SK-N-SH treated with all-trans-retinoic acid at 6 μM for 48 hours (cell line): ENCODE measurements at regions not wholly inside any gene's neighbourhood (a gene's known extent, or its start where the extent isn't known, plus 50 kb on each side); places are given as distances from the start of the nearest gene placed in this dataset.

Experiments used
- ATAC-seq: fragments of 200-7000 bp; cut with Tn5 transposase; 3 replicates; pipeline ENCODE4 v1.9.1; 2020; ENCODE audit warnings: mild to moderate bottlenecking, moderate library complexity
- BACH2 ChIP-seq: fragments of 250-450 bp; sonication (Bioruptor Pico); IDR thresholded peaks from 2 replicates; pipeline ENCODE4 v1.9.0; 2021; ENCODE audit warnings: mild to moderate bottlenecking, borderline replicate concordance
- CSDC2 ChIP-seq: fragments of 250-450 bp; sonication (Bioruptor Pico); IDR thresholded peaks from 2 replicates; pipeline ENCODE4 v1.5.0; 2020; ENCODE audit warnings: mild to moderate bottlenecking, moderate library complexity
- ESRRG ChIP-seq: fragments of 250-450 bp; sonication (Bioruptor Pico); IDR thresholded peaks from 2 replicates; pipeline ENCODE4 v1.6.1; 2021; ENCODE audit warnings: mild to moderate bottlenecking
- GLIS3 ChIP-seq: fragments of 250-450 bp; sonication (Bioruptor Pico); IDR thresholded peaks from 2 replicates; pipeline ENCODE4 v1.5.0; 2020; ENCODE audit warnings: mild to moderate bottlenecking, moderate library complexity
- ISL1 ChIP-seq: fragments of 250-450 bp; sonication (Bioruptor Pico); IDR thresholded peaks from 2 replicates; pipeline ENCODE4 v2.1.2; 2022; ENCODE audit warnings: mild to moderate bottlenecking, moderate library complexity
- OSR1 ChIP-seq: fragments of 250-450 bp; sonication (Bioruptor Pico); IDR thresholded peaks from 2 replicates; pipeline ENCODE4 v1.8.0; 2022; ENCODE audit warnings: moderate library complexity, mild to moderate bottlenecking, inconsistent platforms
- PATZ1 ChIP-seq: fragments of 250-450 bp; sonication (Bioruptor Pico); IDR thresholded peaks from 2 replicates; pipeline ENCODE4 v1.8.0; 2020; ENCODE audit warnings: mild to moderate bottlenecking, moderate library complexity, borderline replicate concordance
- PPARA ChIP-seq: fragments of 250-450 bp; sonication (Bioruptor Pico); IDR thresholded peaks from 2 replicates; pipeline ENCODE4 v1.5.0; 2020; ENCODE audit warnings: mild to moderate bottlenecking, borderline replicate concordance
- RARB ChIP-seq: fragments of 250-450 bp; sonication (Bioruptor Pico); IDR thresholded peaks from 2 replicates; pipeline ENCODE4 v1.8.0; 2021; ENCODE audit warnings: mild to moderate bottlenecking, moderate library complexity
- SNAI2 ChIP-seq: fragments of 250-450 bp; sonication (Bioruptor Pico); IDR thresholded peaks from 2 replicates; pipeline ENCODE4 v1.5.0; 2020; ENCODE audit warnings: mild to moderate bottlenecking, moderate library complexity
- TCF4 ChIP-seq: fragments of 250-450 bp; sonication (Bioruptor Pico); IDR thresholded peaks from 2 replicates; pipeline ENCODE4 v1.8.0; 2021; ENCODE audit warnings: mild to moderate bottlenecking, moderate library complexity, borderline replicate concordance
- TOX ChIP-seq: fragments of 250-450 bp; sonication (Bioruptor Pico); IDR thresholded peaks from 2 replicates; pipeline ENCODE4 v1.8.0; 2021; ENCODE audit warnings: mild to moderate bottlenecking, moderate library complexity, borderline replicate concordance
- TSHZ2 ChIP-seq: fragments of 250-450 bp; sonication (Bioruptor Pico); IDR thresholded peaks from 2 replicates; pipeline ENCODE4 v1.5.0; 2020; ENCODE audit warnings: mild to moderate bottlenecking, moderate library complexity
- ZFP3 ChIP-seq: fragments of 250-450 bp; sonication (Bioruptor Pico); IDR thresholded peaks from 2 replicates; pipeline ENCODE4 v1.5.0; 2020; ENCODE audit warnings: mild to moderate bottlenecking, moderate library complexity
- ZNF565 ChIP-seq: fragments of 450-650 bp; formaldehyde crosslinking; conservative IDR thresholded peaks from 2 replicates; pipeline ENCODE4 v1.5.0; 2020; ENCODE audit warnings: low read depth, mild to moderate bottlenecking, moderate library complexity
- ZNF70 ChIP-seq: fragments of 450-650 bp; formaldehyde crosslinking; IDR thresholded peaks from 2 replicates; pipeline ENCODE4 v1.5.0; 2020; ENCODE audit warnings: mild to moderate bottlenecking, moderate library complexity
- ZNF8 ChIP-seq: fragments of 450-650 bp; formaldehyde crosslinking; IDR thresholded peaks from 2 replicates; pipeline ENCODE4 v1.5.0; 2020; ENCODE audit warnings: mild to moderate bottlenecking, moderate library complexity
- TF ChIP-seq, protein P1 (sequence below): fragments of 250-450 bp; sonication (Bioruptor Pico); IDR thresholded peaks from 2 replicates; pipeline ENCODE4 v1.5.1; 2021; ENCODE audit warnings: mild to moderate bottlenecking, moderate library complexity
- TF ChIP-seq, protein P2 (sequence below): fragments of 250-450 bp; sonication (Bioruptor Pico); IDR thresholded peaks from 2 replicates; pipeline ENCODE4 v1.5.1; 2020; ENCODE audit warnings: low read depth, mild to moderate bottlenecking, moderate library complexity
- TF ChIP-seq, protein P3 (sequence below): fragments of 250-450 bp; sonication (Bioruptor Pico); IDR thresholded peaks from 2 replicates; pipeline ENCODE4 v1.8.0; 2021; ENCODE audit warnings: low read depth, mild to moderate bottlenecking, moderate library complexity, borderline replicate concordance

DNA sequence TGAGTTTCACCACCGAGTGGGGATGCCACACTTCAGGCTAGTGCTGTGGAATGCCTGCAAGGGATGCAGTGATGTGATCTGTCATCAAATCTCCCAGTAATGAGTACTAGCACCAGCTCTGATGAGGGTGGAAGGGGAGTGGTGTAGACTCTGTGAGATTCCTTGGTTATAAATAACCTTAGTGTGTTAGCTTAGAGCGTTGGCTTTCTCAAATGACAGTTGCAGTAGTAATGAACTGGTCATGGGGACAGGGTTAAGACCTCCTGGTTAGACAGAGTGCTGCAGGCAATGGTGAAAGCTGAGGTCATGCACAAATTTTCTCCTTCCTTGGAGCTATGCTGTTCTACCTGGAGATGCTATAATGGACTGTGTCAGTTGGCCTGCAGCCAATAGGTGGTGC lies 1063.4 kb upstream of the CRIM1 start:
- TF ChIP-seq ISL1 (CRISPR knock-in tag): no peak
- TF ChIP-seq, protein P1, sequence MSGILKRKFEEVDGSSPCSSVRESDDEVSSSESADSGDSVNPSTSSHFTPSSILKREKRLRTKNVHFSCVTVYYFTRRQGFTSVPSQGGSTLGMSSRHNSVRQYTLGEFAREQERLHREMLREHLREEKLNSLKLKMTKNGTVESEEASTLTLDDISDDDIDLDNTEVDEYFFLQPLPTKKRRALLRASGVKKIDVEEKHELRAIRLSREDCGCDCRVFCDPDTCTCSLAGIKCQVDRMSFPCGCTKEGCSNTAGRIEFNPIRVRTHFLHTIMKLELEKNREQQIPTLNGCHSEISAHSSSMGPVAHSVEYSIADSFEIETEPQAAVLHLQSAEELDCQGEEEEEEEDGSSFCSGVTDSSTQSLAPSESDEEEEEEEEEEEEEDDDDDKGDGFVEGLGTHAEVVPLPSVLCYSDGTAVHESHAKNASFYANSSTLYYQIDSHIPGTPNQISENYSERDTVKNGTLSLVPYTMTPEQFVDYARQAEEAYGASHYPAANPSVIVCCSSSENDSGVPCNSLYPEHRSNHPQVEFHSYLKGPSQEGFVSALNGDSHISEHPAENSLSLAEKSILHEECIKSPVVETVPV (CRISPR knock-in tag): no peak
- no peak for TF ChIP-seq ZNF565 (CRISPR knock-in tag)
- TF ChIP-seq ZNF70 (CRISPR knock-in tag): no peak
- TF ChIP-seq ZFP3 (CRISPR knock-in tag): no peak
- no peak for TF ChIP-seq TCF4
- no peak for TF ChIP-seq OSR1 (CRISPR knock-in tag)
- ATAC-seq: no peak

- ATAC-seq: no peak
Measured at GRCh38 chr2:35281702-35282101, 1073.9 kb upstream of the CRIM1 start.

More at GRCh38 chr2:35281702-35282101, 1073.9 kb upstream of the CRIM1 start:
- TF ChIP-seq ISL1 (CRISPR knock-in tag) (no peak), BACH2 (CRISPR knock-in tag) (no peak), ESRRG (CRISPR knock-in tag) (no peak), ZNF565 (CRISPR knock-in tag) (no peak), GLIS3 (CRISPR knock-in tag) (no peak), SNAI2 (no peak), TOX (CRISPR knock-in tag) (no peak), TCF4 (no peak), PPARA (no peak), OSR1 (CRISPR knock-in tag) (no peak), CSDC2 (CRISPR knock-in tag) (no peak), PATZ1 (CRISPR knock-in tag) (no peak), TSHZ2 (CRISPR knock-in tag) (no peak), ZNF70 (CRISPR knock-in tag) (no peak), ZNF8 (CRISPR knock-in tag) (no peak), RARB (CRISPR knock-in tag) (no peak)
- TF ChIP-seq, protein P1 (CRISPR knock-in tag): no peak
- TF ChIP-seq, protein P2, sequence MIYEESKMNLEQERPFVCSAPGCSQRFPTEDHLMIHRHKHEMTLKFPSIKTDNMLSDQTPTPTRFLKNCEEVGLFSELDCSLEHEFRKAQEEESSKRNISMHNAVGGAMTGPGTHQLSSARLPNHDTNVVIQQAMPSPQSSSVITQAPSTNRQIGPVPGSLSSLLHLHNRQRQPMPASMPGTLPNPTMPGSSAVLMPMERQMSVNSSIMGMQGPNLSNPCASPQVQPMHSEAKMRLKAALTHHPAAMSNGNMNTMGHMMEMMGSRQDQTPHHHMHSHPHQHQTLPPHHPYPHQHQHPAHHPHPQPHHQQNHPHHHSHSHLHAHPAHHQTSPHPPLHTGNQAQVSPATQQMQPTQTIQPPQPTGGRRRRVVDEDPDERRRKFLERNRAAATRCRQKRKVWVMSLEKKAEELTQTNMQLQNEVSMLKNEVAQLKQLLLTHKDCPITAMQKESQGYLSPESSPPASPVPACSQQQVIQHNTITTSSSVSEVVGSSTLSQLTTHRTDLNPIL (CRISPR knock-in tag): no peak
- TF ChIP-seq, protein P3, sequence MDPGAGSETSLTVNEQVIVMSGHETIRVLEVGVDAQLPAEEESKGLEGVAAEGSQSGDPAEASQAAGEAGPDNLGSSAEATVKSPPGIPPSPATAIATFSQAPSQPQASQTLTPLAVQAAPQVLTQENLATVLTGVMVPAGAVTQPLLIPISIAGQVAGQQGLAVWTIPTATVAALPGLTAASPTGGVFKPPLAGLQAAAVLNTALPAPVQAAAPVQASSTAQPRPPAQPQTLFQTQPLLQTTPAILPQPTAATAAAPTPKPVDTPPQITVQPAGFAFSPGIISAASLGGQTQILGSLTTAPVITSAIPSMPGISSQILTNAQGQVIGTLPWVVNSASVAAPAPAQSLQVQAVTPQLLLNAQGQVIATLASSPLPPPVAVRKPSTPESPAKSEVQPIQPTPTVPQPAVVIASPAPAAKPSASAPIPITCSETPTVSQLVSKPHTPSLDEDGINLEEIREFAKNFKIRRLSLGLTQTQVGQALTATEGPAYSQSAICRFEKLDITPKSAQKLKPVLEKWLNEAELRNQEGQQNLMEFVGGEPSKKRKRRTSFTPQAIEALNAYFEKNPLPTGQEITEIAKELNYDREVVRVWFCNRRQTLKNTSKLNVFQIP (CRISPR knock-in tag): no peak
- TF ChIP-seq, all 23 proteins: peak for 0
